Smooth muscle cell of the brain vasculature (primary cell): ENCODE measurements at regions not wholly inside any gene's neighbourhood (a gene's known extent, or its start where the extent isn't known, plus 50 kb on each side); places are given as distances from the start of the nearest gene placed in this dataset.

Experiments
- DNase-seq: peaks from one replicate; pipeline ENCODE4 v3.0.0-alpha.2; 2012; ENCODE audit warnings: low read depth, low spot score

- no peak for DNase-seq
These were observed 61.8 kb upstream of the TRPM3 start for GRCh38 chr9:71183251-71183650.

GRCh38 chr9:71179183-71179582 is 57.8 kb upstream of the TRPM3 start:
- DNase-seq, result no peak

- DNase-seq, result no peak
These were observed 56.5 kb upstream of the TRPM3 start for GRCh38 chr9:71177901-71178300.

DNA sequence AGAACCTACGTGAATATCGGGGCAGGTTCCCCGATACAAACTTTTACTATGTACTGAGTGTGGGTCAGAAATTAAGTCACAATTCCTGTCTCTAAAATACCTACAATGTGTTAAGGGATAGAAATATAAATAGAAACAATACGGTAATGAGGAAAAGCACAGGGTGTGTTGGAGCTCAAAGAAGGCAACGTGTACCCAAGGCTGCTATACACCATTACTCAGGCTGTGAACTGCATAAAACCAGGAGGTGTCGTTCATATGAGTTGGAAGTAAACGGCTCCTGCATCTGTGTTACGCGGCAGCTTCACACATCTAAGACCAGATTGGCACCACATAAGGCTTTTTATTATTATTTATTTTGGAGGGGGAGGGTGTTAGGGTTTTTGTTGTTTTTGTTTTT is 50.1 kb upstream of the TRPM3 start:
- DNase-seq, result no peak
